Epithelial cell of proximal tubule (primary cell): ENCODE measurements at regions not wholly inside any gene's neighbourhood (a gene's known extent, or its start where the extent isn't known, plus 50 kb on each side); places are given as distances from the start of the nearest gene placed in this dataset.

Source experiments
- DNase-seq: peaks from one replicate; pipeline ENCODE4 v3.0.0-alpha.2; 2011; ENCODE audit warnings: low read depth
- H3K4me3 ChIP-seq: 2 replicates; pipeline ENCODE4 v1.5.1; 2011; ENCODE audit warnings: low read depth, mild to moderate bottlenecking, low read length
- TF ChIP-seq, protein P1 (sequence below): conservative IDR thresholded peaks from 2 replicates; pipeline ENCODE4 v1.5.1; 2012; ENCODE audit warnings: low read depth, mild to moderate bottlenecking, low read length

DNA sequence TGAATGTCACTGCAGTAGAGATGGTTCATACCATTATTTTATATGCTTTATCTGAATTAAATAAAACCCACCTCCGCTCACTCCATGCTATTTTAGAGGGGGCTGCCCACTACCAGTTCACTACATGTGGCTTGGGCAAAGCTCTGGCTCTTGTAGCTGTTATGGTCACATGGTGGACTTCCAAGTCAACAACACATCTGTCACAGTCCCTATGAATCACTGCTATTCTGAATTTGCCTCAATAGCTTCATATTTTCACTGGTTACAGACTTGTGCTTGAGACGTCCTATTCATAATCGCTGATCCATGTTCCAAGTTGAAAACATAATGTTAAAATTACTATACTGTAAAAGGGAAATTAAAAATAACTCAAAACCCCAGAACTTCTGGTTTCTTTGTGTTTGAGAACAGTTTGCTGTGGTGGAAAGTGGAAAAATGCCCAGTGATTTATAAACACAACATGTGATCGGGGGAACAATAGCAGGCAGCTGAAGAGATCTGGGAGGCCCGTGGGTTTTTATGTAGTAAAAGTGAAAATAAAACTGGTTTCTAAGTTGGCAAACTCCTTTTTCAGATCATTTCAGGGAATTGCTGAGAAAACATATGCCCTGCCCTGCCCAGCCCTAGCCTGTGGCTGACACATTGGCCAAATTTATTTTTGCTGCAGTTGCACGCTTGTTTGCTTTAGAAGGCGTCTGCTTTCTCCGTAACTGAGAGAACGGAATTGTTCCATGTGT lies 128.8 kb upstream of the PRR23C start:
- H3K4me3 ChIP-seq, result peak overlapping the region; percentile 29
- no peak for DNase-seq
- TF ChIP-seq, protein P1, sequence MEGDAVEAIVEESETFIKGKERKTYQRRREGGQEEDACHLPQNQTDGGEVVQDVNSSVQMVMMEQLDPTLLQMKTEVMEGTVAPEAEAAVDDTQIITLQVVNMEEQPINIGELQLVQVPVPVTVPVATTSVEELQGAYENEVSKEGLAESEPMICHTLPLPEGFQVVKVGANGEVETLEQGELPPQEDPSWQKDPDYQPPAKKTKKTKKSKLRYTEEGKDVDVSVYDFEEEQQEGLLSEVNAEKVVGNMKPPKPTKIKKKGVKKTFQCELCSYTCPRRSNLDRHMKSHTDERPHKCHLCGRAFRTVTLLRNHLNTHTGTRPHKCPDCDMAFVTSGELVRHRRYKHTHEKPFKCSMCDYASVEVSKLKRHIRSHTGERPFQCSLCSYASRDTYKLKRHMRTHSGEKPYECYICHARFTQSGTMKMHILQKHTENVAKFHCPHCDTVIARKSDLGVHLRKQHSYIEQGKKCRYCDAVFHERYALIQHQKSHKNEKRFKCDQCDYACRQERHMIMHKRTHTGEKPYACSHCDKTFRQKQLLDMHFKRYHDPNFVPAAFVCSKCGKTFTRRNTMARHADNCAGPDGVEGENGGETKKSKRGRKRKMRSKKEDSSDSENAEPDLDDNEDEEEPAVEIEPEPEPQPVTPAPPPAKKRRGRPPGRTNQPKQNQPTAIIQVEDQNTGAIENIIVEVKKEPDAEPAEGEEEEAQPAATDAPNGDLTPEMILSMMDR, result no peak

DNA sequence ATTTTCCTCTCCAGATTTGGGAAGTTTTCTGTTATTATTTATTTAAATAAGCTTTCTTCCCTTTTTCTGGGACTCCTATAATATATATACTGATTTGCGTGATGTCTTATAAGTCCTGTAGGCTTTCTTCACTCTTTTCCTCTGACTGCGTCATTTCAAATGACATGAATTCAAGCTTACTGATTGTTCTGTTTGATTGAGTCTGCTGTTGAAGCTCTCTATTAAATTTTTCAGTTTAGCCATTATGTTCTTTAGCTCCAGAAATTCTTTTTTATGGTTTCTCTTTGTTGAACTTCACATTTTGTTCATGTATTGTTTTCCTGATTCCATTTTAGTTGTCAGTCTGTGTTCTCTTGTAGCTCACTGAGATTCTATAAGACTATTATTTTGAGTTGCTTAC lies 135.8 kb upstream of the PRR23C start:
- no peak overlapping the region for H3K4me3 ChIP-seq
- TF ChIP-seq, protein P1, result no peak
- DNase-seq, result no peak

DNA sequence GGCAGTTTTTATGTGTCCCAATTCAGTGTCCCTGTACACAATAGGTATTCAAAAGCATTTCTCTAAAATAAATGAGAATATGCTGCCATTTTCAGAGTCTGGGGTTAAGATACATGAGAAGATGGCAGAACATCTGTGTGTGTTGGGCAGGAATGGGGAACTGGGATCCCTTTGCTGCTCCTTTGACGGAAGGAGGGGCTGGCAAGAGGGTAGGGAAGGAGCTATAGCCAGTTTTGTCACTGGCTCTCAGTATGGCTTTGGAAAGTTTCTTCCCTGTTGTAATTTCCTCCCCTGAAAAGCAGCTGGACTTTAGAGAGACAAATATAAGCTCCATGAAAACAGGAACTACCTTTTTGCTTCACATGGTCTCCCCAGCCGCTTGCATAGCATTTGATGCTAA lies 137.5 kb upstream of the PRR23C start:
- H3K4me3 ChIP-seq, result no peak overlapping the region
- TF ChIP-seq, protein P1, result no peak
- no peak for DNase-seq

DNA sequence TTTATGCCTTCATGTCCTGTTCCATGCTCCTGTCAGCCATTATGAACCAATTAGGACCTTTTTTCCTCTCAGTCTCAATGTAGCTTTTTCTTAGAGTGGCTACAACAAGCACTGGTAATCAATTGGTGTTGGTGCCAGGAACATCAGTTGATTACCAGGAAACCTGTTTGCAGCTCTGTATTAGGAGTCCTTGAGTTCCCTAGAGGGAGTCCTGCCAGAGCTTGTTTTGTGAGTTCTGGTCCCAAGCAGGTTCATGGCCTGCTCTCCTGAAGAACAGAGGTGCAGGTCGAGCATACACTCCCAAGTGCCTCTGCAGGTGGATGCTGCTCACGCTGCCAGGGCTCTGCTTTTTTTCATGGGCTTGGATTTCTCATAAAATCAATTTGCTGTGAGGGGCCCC lies 137.9 kb upstream of the PRR23C start:
- TF ChIP-seq, protein P1, result no peak
- no peak overlapping the region for H3K4me3 ChIP-seq
- no peak for DNase-seq

DNA sequence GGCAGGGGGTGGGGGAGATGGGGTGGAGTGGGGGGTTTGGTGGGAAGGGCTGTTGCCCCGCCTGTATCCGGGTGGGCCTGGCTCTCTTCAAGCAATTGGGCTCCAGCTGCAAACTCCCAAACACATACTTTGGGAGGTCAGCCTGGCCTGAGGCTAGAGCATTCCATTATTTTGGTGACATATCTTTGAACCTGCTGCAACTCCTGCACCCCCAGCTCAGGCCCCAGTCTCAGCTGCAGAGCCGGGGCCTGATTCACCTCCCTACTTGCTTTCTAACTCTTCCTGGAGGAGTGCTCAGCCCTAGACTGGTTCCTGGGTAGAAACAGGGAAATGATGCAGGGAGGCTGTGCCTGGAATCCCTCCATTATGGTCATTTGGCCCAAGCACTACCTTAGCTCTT lies 140.8 kb upstream of the PRR23C start:
- TF ChIP-seq, protein P1, result no peak
- no peak for DNase-seq
- H3K4me3 ChIP-seq, result no peak overlapping the region

DNA sequence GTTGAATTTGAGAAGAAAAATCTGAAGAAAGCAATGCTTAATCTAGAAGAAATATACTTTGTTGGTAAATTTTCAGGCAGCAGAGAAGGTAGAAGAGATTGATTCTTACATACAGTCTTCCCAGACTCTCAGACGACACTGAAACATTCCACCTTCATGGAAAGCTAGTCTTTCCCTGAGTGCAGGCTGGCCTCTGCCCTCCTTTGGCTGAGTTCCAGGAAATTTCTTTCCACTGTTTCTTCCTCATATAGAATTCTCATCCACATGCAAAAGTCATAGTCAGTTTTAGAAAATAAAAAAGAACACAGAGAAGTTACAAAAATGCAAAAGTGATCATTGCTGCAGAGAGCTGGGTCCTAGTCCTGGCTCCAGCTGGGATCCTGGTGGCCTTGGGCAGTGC lies 142.5 kb upstream of the PRR23C start:
- TF ChIP-seq, protein P1, result no peak
- no peak for DNase-seq
- H3K4me3 ChIP-seq, result no peak overlapping the region

DNA sequence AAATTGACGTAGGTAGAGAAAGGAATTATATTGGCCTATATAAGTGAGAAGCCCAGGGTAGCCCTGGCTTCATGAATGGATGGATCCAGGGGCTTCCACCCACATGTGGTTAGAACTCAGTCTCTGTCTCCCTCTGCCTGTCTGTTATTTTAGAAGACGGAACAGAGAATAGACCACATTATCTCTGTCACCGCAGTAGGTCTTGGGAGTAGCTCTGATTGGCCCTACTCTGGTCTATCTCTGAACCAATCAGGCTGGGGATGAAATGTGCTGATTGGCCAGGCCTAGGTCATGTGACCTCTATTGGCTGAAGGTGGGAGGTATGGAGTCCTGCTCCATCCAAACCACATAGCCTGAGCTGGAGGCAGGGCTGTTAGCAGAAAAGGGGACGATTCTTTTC lies 143.0 kb upstream of the PRR23C start:
- TF ChIP-seq, protein P1, result no peak
- no peak for DNase-seq
- H3K4me3 ChIP-seq, result no peak overlapping the region
